Activated CD4-positive, alpha-beta T cell treated with anti-CD3 and anti-CD28 coated beads, Interleukin-2, Interleukin-4, amounts not matched to agents 100 ng/mL and 50 ng/mL, durations not matched to agents 16 hours and 8 hours (primary cell): ENCODE measurements at regions not wholly inside any gene's neighbourhood (a gene's known extent, or its start where the extent isn't known, plus 50 kb on each side); places are given as distances from the start of the nearest gene placed in this dataset.
"Not testable (repeated sequence)": the region's sequence is repeated elsewhere in the genome, so short reads cannot be mapped to it uniquely, and the experiment has no call there.

Source experiments
- DNase-seq: peaks from one replicate; pipeline ENCODE4 v3.0.0-alpha.2; 2020; ENCODE audit warnings: low spot score

GRCh38 chr12:46519407-46519806 lies 146.8 kb upstream of the SLC38A2 start:
- no peak for DNase-seq

- DNase-seq: no peak
Observed at GRCh38 chr12:46518729-46519128, 146.2 kb upstream of the SLC38A2 start.

GRCh38 chr12:46518169-46518568 lies 145.6 kb upstream of the SLC38A2 start:
- DNase-seq: no peak

- DNase-seq: peak; percentile 7
Observed at GRCh38 chr12:46517579-46517962, 145.0 kb upstream of the SLC38A2 start.

GRCh38 chr12:46516933-46517578 lies 144.5 kb upstream of the SLC38A2 start:
- DNase-seq: peak; percentile 69

GRCh38 chr12:46516238-46516932 lies 143.8 kb upstream of the SLC38A2 start:
- DNase-seq: no peak

- no peak for DNase-seq
Observed at GRCh38 chr12:46515829-46516228, 143.3 kb upstream of the SLC38A2 start.

GRCh38 chr12:46514886-46515285 lies 142.3 kb upstream of the SLC38A2 start:
- DNase-seq: no peak

GRCh38 chr12:46510257-46510656 lies 137.7 kb upstream of the SLC38A2 start:
- DNase-seq: not testable (repeated sequence)

GRCh38 chr12:46509135-46509534 lies 136.6 kb upstream of the SLC38A2 start:
- no peak for DNase-seq

- DNase-seq: no peak
Observed at GRCh38 chr12:46508651-46509050, 136.1 kb upstream of the SLC38A2 start.

- no peak for DNase-seq
Observed at GRCh38 chr12:46507766-46508165, 135.2 kb upstream of the SLC38A2 start.

GRCh38 chr12:46506961-46507360 lies 134.4 kb upstream of the SLC38A2 start:
- no peak for DNase-seq

GRCh38 chr12:46506198-46506597 lies 133.6 kb upstream of the SLC38A2 start:
- DNase-seq: no peak

- DNase-seq: no peak
Observed at GRCh38 chr12:46504494-46504893, 131.9 kb upstream of the SLC38A2 start.

GRCh38 chr12:46503637-46504175 lies 131.1 kb upstream of the SLC38A2 start:
- DNase-seq: no peak

- no peak for DNase-seq
Observed at GRCh38 chr12:46500673-46501072, 128.1 kb upstream of the SLC38A2 start.

GRCh38 chr12:46499901-46500300 lies 127.3 kb upstream of the SLC38A2 start:
- no peak for DNase-seq

- no peak for DNase-seq
Observed at GRCh38 chr12:46499226-46499625, 126.7 kb upstream of the SLC38A2 start.

GRCh38 chr12:46497739-46498138 lies 125.2 kb upstream of the SLC38A2 start:
- DNase-seq: no peak

GRCh38 chr12:46494424-46494823 lies 121.9 kb upstream of the SLC38A2 start:
- DNase-seq: no peak

- DNase-seq: no peak
Observed at GRCh38 chr12:46493834-46494181, 121.2 kb upstream of the SLC38A2 start.

- no peak for DNase-seq
Observed at GRCh38 chr12:46493150-46493833, 120.7 kb upstream of the SLC38A2 start.
